Epidermal melanocyte (primary cell): ENCODE measurements at regions not wholly inside any gene's neighbourhood (a gene's known extent, or its start where the extent isn't known, plus 50 kb on each side); places are given as distances from the start of the nearest gene placed in this dataset.

ENCODE experiments used
- DNase-seq: peaks from one replicate; pipeline ENCODE4 v3.0.0; 2011; ENCODE audit warnings: low spot score; ENCODE audit not compliant: insufficient read length

- no peak for DNase-seq
These were observed 566.5 kb upstream of the PKN2 start for GRCh38 chr1:88117597-88117996.

- DNase-seq: no peak
These were observed 565.8 kb upstream of the PKN2 start for GRCh38 chr1:88118176-88118845.

GRCh38 chr1:88124614-88125013 is 559.5 kb upstream of the PKN2 start:
- DNase-seq: no peak

- DNase-seq: no peak
These were observed 557.6 kb upstream of the PKN2 start for GRCh38 chr1:88126467-88126866.

GRCh38 chr1:88133991-88134390 is 550.1 kb upstream of the PKN2 start:
- no peak for DNase-seq

- DNase-seq: no peak
These were observed 548.8 kb upstream of the PKN2 start for GRCh38 chr1:88134983-88135921.

GRCh38 chr1:88139633-88140032 is 544.4 kb upstream of the PKN2 start:
- DNase-seq: no peak

- no peak for DNase-seq
These were observed 543.7 kb upstream of the PKN2 start for GRCh38 chr1:88140325-88140724.

- no peak for DNase-seq
These were observed 542.5 kb upstream of the PKN2 start for GRCh38 chr1:88141499-88142074.

GRCh38 chr1:88145752-88146151 is 538.3 kb upstream of the PKN2 start:
- no peak for DNase-seq

- DNase-seq: no peak
These were observed 534.4 kb upstream of the PKN2 start for GRCh38 chr1:88149686-88150085.

GRCh38 chr1:88150330-88150729 is 533.7 kb upstream of the PKN2 start:
- DNase-seq: no peak

GRCh38 chr1:88163187-88163586 is 520.9 kb upstream of the PKN2 start:
- DNase-seq: no peak

GRCh38 chr1:88168126-88168525 is 515.9 kb upstream of the PKN2 start:
- no peak for DNase-seq

- DNase-seq: no peak
These were observed 514.9 kb upstream of the PKN2 start for GRCh38 chr1:88169139-88169538.

- no peak for DNase-seq
These were observed 514.1 kb upstream of the PKN2 start for GRCh38 chr1:88169939-88170338.

GRCh38 chr1:88175120-88175630 is 508.9 kb upstream of the PKN2 start:
- DNase-seq: no peak

- DNase-seq: no peak
These were observed 508.3 kb upstream of the PKN2 start for GRCh38 chr1:88175631-88176226.

- DNase-seq: no peak
These were observed 504.1 kb upstream of the PKN2 start for GRCh38 chr1:88179943-88180342.

- DNase-seq: peak; percentile 24
These were observed 503.5 kb upstream of the PKN2 start for GRCh38 chr1:88180449-88181108.

GRCh38 chr1:88186911-88187310 is 497.2 kb upstream of the PKN2 start:
- no peak for DNase-seq
